ENCODE measurements at regions not wholly inside any gene's neighbourhood (a gene's known extent, or its start where the extent isn't known, plus 50 kb on each side); places are given as distances from the start of the nearest gene placed in this dataset.

- TF ChIP-seq CTCF (IDR thresholded peaks at IDR 0.05 in 8 of 11, conservative IDR thresholded peaks at IDR 0.05 in 3 of 11) (no peak), POLR2A (IDR thresholded peaks at IDR 0.05) (no peak), POLR2AphosphoS5 (IDR thresholded peaks at IDR 0.05) (no peak)
These were observed 252.7 kb upstream of the JADE1 start for GRCh38 chr4:128556756-128557155.
